SK-N-SH treated with all-trans-retinoic acid at 6 μM for 48 hours (cell line): ENCODE measurements at regions not wholly inside any gene's neighbourhood (a gene's known extent, or its start where the extent isn't known, plus 50 kb on each side); places are given as distances from the start of the nearest gene placed in this dataset.

Experiments
- ATAC-seq: fragments of 200-7000 bp; cut with Tn5 transposase; 3 replicates; pipeline ENCODE4 v1.9.1; 2020; ENCODE audit warnings: mild to moderate bottlenecking, moderate library complexity
- BACH2 ChIP-seq: fragments of 250-450 bp; sonication (Bioruptor Pico); IDR thresholded peaks from 2 replicates; pipeline ENCODE4 v1.9.0; 2021; ENCODE audit warnings: mild to moderate bottlenecking, borderline replicate concordance
- CSDC2 ChIP-seq: fragments of 250-450 bp; sonication (Bioruptor Pico); IDR thresholded peaks from 2 replicates; pipeline ENCODE4 v1.5.0; 2020; ENCODE audit warnings: mild to moderate bottlenecking, moderate library complexity
- ESRRG ChIP-seq: fragments of 250-450 bp; sonication (Bioruptor Pico); IDR thresholded peaks from 2 replicates; pipeline ENCODE4 v1.6.1; 2021; ENCODE audit warnings: mild to moderate bottlenecking
- GLIS3 ChIP-seq: fragments of 250-450 bp; sonication (Bioruptor Pico); IDR thresholded peaks from 2 replicates; pipeline ENCODE4 v1.5.0; 2020; ENCODE audit warnings: mild to moderate bottlenecking, moderate library complexity
- ISL1 ChIP-seq: fragments of 250-450 bp; sonication (Bioruptor Pico); IDR thresholded peaks from 2 replicates; pipeline ENCODE4 v2.1.2; 2022; ENCODE audit warnings: mild to moderate bottlenecking, moderate library complexity
- OSR1 ChIP-seq: fragments of 250-450 bp; sonication (Bioruptor Pico); IDR thresholded peaks from 2 replicates; pipeline ENCODE4 v1.8.0; 2022; ENCODE audit warnings: moderate library complexity, mild to moderate bottlenecking, inconsistent platforms
- PPARA ChIP-seq: fragments of 250-450 bp; sonication (Bioruptor Pico); IDR thresholded peaks from 2 replicates; pipeline ENCODE4 v1.5.0; 2020; ENCODE audit warnings: mild to moderate bottlenecking, borderline replicate concordance
- SNAI2 ChIP-seq: fragments of 250-450 bp; sonication (Bioruptor Pico); IDR thresholded peaks from 2 replicates; pipeline ENCODE4 v1.5.0; 2020; ENCODE audit warnings: mild to moderate bottlenecking, moderate library complexity
- TCF4 ChIP-seq: fragments of 250-450 bp; sonication (Bioruptor Pico); IDR thresholded peaks from 2 replicates; pipeline ENCODE4 v1.8.0; 2021; ENCODE audit warnings: mild to moderate bottlenecking, moderate library complexity, borderline replicate concordance
- TOX ChIP-seq: fragments of 250-450 bp; sonication (Bioruptor Pico); IDR thresholded peaks from 2 replicates; pipeline ENCODE4 v1.8.0; 2021; ENCODE audit warnings: mild to moderate bottlenecking, moderate library complexity, borderline replicate concordance
- ZFP3 ChIP-seq: fragments of 250-450 bp; sonication (Bioruptor Pico); IDR thresholded peaks from 2 replicates; pipeline ENCODE4 v1.5.0; 2020; ENCODE audit warnings: mild to moderate bottlenecking, moderate library complexity
- ZFP30 ChIP-seq: fragments of 450-650 bp; formaldehyde crosslinking; IDR thresholded peaks from 2 replicates; pipeline ENCODE4 v1.5.0; 2022; ENCODE audit warnings: mild to moderate bottlenecking, moderate library complexity
- ZNF565 ChIP-seq: fragments of 450-650 bp; formaldehyde crosslinking; conservative IDR thresholded peaks from 2 replicates; pipeline ENCODE4 v1.5.0; 2020; ENCODE audit warnings: low read depth, mild to moderate bottlenecking, moderate library complexity
- ZNF70 ChIP-seq: fragments of 450-650 bp; formaldehyde crosslinking; IDR thresholded peaks from 2 replicates; pipeline ENCODE4 v1.5.0; 2020; ENCODE audit warnings: mild to moderate bottlenecking, moderate library complexity
- TF ChIP-seq, protein P1 (sequence below): fragments of 250-450 bp; sonication (Bioruptor Pico); IDR thresholded peaks from 2 replicates; pipeline ENCODE4 v1.8.0; 2021; ENCODE audit warnings: low read depth, mild to moderate bottlenecking, moderate library complexity, borderline replicate concordance
- TF ChIP-seq, protein P2 (sequence below): fragments of 250-450 bp; sonication (Bioruptor Pico); IDR thresholded peaks from 2 replicates; pipeline ENCODE4 v1.5.1; 2020; ENCODE audit warnings: low read depth, mild to moderate bottlenecking, moderate library complexity
- TF ChIP-seq, protein P3 (sequence below): fragments of 250-450 bp; sonication (Bioruptor Pico); IDR thresholded peaks from 2 replicates; pipeline ENCODE4 v1.8.0; 2020; ENCODE audit warnings: mild to moderate bottlenecking, moderate library complexity, borderline replicate concordance
- TF ChIP-seq, protein P4 (sequence below): fragments of 250-450 bp; sonication (Bioruptor Pico); IDR thresholded peaks from 2 replicates; pipeline ENCODE4 v1.5.0; 2020; ENCODE audit warnings: mild to moderate bottlenecking, moderate library complexity
- TF ChIP-seq, protein P5 (sequence below): fragments of 250-450 bp; sonication (Bioruptor Pico); IDR thresholded peaks from 2 replicates; pipeline ENCODE4 v1.5.1; 2021; ENCODE audit warnings: mild to moderate bottlenecking, moderate library complexity

DNA sequence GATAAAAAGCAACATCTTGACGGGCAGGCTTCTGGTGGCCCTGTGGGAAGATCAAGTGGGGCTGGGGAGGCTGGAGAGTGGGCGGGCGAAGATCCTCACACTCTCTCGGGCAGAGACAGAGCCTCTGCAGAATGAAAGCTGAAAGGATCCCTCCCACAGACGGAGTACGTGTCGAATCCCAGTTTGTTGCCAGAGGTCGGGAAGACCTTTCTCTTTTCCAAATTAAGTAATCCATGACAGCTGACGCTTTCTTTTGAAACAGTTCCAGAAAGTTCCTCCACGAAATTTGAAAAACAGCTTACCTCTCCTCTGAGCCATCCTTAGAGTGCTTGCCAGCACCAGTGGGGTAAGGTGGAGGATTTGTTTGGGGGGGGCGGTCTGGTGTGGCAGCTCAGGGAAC, 155.6 kb upstream of the SMLR1 start (continued):
- TF ChIP-seq, protein P1, sequence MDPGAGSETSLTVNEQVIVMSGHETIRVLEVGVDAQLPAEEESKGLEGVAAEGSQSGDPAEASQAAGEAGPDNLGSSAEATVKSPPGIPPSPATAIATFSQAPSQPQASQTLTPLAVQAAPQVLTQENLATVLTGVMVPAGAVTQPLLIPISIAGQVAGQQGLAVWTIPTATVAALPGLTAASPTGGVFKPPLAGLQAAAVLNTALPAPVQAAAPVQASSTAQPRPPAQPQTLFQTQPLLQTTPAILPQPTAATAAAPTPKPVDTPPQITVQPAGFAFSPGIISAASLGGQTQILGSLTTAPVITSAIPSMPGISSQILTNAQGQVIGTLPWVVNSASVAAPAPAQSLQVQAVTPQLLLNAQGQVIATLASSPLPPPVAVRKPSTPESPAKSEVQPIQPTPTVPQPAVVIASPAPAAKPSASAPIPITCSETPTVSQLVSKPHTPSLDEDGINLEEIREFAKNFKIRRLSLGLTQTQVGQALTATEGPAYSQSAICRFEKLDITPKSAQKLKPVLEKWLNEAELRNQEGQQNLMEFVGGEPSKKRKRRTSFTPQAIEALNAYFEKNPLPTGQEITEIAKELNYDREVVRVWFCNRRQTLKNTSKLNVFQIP (CRISPR knock-in tag), result no peak
- TF ChIP-seq ZFP3 (CRISPR knock-in tag) (no peak), SNAI2 (CRISPR knock-in tag) (no peak), PPARA (CRISPR knock-in tag) (no peak)
- TF ChIP-seq, protein P2, sequence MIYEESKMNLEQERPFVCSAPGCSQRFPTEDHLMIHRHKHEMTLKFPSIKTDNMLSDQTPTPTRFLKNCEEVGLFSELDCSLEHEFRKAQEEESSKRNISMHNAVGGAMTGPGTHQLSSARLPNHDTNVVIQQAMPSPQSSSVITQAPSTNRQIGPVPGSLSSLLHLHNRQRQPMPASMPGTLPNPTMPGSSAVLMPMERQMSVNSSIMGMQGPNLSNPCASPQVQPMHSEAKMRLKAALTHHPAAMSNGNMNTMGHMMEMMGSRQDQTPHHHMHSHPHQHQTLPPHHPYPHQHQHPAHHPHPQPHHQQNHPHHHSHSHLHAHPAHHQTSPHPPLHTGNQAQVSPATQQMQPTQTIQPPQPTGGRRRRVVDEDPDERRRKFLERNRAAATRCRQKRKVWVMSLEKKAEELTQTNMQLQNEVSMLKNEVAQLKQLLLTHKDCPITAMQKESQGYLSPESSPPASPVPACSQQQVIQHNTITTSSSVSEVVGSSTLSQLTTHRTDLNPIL, result no peak

DNA sequence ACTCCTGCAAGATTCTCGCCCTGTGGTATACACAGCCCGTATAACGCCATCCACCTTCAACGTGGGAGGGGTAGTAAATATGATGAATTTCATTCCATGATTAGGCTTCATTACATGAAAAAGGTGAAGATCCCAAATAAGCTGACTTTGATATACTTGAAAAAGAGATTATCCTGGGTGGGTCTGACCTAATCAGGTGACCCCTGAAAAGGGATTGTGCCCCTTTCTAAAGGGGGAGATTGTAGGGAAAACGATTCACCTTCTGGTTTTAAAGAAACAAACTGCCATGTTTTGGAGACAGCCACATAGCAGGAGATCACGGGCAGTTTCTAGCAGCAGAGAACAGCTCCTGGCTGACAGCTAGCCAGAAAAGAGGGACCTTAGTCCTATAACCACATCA, 155.1 kb upstream of the SMLR1 start:
- no peak for TF ChIP-seq ESRRG (CRISPR knock-in tag)
- TF ChIP-seq CSDC2 (CRISPR knock-in tag), result no peak
- no peak for TF ChIP-seq ZNF565
- TF ChIP-seq, protein P1 (CRISPR knock-in tag), result no peak
- TF ChIP-seq, protein P3, sequence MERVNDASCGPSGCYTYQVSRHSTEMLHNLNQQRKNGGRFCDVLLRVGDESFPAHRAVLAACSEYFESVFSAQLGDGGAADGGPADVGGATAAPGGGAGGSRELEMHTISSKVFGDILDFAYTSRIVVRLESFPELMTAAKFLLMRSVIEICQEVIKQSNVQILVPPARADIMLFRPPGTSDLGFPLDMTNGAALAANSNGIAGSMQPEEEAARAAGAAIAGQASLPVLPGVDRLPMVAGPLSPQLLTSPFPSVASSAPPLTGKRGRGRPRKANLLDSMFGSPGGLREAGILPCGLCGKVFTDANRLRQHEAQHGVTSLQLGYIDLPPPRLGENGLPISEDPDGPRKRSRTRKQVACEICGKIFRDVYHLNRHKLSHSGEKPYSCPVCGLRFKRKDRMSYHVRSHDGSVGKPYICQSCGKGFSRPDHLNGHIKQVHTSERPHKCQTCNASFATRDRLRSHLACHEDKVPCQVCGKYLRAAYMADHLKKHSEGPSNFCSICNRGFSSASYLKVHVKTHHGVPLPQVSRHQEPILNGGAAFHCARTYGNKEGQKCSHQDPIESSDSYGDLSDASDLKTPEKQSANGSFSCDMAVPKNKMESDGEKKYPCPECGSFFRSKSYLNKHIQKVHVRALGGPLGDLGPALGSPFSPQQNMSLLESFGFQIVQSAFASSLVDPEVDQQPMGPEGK, result no peak
- TF ChIP-seq TCF4 (CRISPR knock-in tag), result no peak
- TF ChIP-seq, protein P4, sequence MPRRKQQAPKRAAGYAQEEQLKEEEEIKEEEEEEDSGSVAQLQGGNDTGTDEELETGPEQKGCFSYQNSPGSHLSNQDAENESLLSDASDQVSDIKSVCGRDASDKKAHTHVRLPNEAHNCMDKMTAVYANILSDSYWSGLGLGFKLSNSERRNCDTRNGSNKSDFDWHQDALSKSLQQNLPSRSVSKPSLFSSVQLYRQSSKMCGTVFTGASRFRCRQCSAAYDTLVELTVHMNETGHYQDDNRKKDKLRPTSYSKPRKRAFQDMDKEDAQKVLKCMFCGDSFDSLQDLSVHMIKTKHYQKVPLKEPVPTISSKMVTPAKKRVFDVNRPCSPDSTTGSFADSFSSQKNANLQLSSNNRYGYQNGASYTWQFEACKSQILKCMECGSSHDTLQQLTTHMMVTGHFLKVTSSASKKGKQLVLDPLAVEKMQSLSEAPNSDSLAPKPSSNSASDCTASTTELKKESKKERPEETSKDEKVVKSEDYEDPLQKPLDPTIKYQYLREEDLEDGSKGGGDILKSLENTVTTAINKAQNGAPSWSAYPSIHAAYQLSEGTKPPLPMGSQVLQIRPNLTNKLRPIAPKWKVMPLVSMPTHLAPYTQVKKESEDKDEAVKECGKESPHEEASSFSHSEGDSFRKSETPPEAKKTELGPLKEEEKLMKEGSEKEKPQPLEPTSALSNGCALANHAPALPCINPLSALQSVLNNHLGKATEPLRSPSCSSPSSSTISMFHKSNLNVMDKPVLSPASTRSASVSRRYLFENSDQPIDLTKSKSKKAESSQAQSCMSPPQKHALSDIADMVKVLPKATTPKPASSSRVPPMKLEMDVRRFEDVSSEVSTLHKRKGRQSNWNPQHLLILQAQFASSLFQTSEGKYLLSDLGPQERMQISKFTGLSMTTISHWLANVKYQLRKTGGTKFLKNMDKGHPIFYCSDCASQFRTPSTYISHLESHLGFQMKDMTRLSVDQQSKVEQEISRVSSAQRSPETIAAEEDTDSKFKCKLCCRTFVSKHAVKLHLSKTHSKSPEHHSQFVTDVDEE (CRISPR knock-in tag), result no peak
- no peak for TF ChIP-seq TOX (CRISPR knock-in tag)
- no peak for TF ChIP-seq ZNF70
- TF ChIP-seq OSR1 (CRISPR knock-in tag), result no peak
- no peak for TF ChIP-seq PPARA (CRISPR knock-in tag)
- no peak for TF ChIP-seq GLIS3 (CRISPR knock-in tag)
- no peak for TF ChIP-seq ISL1 (CRISPR knock-in tag)
- no peak for TF ChIP-seq BACH2 (CRISPR knock-in tag)
- TF ChIP-seq ZFP30, result no peak
- TF ChIP-seq, protein P2, result no peak
- TF ChIP-seq ZFP3 (CRISPR knock-in tag), result no peak
- TF ChIP-seq, protein P5, sequence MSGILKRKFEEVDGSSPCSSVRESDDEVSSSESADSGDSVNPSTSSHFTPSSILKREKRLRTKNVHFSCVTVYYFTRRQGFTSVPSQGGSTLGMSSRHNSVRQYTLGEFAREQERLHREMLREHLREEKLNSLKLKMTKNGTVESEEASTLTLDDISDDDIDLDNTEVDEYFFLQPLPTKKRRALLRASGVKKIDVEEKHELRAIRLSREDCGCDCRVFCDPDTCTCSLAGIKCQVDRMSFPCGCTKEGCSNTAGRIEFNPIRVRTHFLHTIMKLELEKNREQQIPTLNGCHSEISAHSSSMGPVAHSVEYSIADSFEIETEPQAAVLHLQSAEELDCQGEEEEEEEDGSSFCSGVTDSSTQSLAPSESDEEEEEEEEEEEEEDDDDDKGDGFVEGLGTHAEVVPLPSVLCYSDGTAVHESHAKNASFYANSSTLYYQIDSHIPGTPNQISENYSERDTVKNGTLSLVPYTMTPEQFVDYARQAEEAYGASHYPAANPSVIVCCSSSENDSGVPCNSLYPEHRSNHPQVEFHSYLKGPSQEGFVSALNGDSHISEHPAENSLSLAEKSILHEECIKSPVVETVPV (CRISPR knock-in tag), result no peak
- no peak for ATAC-seq
